Peyer's patch (tissue), 4 donors: ENCODE measurements at regions not wholly inside any gene's neighbourhood (a gene's known extent, or its start where the extent isn't known, plus 50 kb on each side); places are given as distances from the start of the nearest gene placed in this dataset.

Source experiments
- POLR2A ChIP-seq, 2 donors: fragments of 450-650 bp; IDR thresholded peaks; one replicate each; pipeline ENCODE4 v1.5.1; 2017; ENCODE audit warnings: antibody characterized with exemption in 2 of 2, mild to moderate bottlenecking in 2 of 2, moderate library complexity in 2 of 2
- TF ChIP-seq, protein P1 (sequence below), 6 experiments: fragments of 450-650 bp in 4 of 6; fragments of 200-600 bp in 2 of 6; sonication (generic) in 1 of 6; IDR thresholded peaks; one replicate each; pipeline ENCODE4 v1.5.1; 2017 to 2019; ENCODE audit warnings: antibody characterized with exemption in 6 of 6, mild to moderate bottlenecking in 3 of 6, moderate library complexity in 1 of 6

- no peak for TF ChIP-seq POLR2A (IDR thresholded peaks at IDR 0.05)
- TF ChIP-seq, protein P1, sequence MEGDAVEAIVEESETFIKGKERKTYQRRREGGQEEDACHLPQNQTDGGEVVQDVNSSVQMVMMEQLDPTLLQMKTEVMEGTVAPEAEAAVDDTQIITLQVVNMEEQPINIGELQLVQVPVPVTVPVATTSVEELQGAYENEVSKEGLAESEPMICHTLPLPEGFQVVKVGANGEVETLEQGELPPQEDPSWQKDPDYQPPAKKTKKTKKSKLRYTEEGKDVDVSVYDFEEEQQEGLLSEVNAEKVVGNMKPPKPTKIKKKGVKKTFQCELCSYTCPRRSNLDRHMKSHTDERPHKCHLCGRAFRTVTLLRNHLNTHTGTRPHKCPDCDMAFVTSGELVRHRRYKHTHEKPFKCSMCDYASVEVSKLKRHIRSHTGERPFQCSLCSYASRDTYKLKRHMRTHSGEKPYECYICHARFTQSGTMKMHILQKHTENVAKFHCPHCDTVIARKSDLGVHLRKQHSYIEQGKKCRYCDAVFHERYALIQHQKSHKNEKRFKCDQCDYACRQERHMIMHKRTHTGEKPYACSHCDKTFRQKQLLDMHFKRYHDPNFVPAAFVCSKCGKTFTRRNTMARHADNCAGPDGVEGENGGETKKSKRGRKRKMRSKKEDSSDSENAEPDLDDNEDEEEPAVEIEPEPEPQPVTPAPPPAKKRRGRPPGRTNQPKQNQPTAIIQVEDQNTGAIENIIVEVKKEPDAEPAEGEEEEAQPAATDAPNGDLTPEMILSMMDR (IDR thresholded peaks at IDR 0.05) = no peak
Observed at GRCh38 chr1:209224886-209225285, 358.6 kb upstream of the CAMK1G start.
